Activated CD8-positive, alpha-beta T cell treated with anti-CD3 and anti-CD28 coated beads for 36 hours (primary cell): ENCODE measurements at regions not wholly inside any gene's neighbourhood (a gene's known extent, or its start where the extent isn't known, plus 50 kb on each side); places are given as distances from the start of the nearest gene placed in this dataset.

Experiments used
- ATAC-seq: fragments of 200-7000 bp; cut with Tn5 transposase; one replicate; pipeline ENCODE4 v1.10.0; 2021; ENCODE audit warnings: mild to moderate bottlenecking, moderate library complexity
- CTCF ChIA-PET: fragments of 350-600 bp; sonication (Branson Sonifier 250); formaldehyde crosslinking; loops from one replicate; lab custom pipeline; 2021; ENCODE audit warnings: antibody characterized with exemption; lab: Charles Lee
- POLR2A ChIA-PET: fragments of 350-600 bp; sonication (Branson Sonifier 250); formaldehyde crosslinking; loops from one replicate; lab custom pipeline; 2021; ENCODE audit warnings: antibody characterized with exemption; lab: Charles Lee
- DNase-seq: peaks from one replicate; pipeline ENCODE4 v3.0.0-alpha.2; 2020
- H3K27ac Mint-ChIP-seq: one replicate; pipeline ENCODE4 v1.8.0; 2021; ENCODE audit warnings: mild to moderate bottlenecking, mixed read lengths
- H3K27me3 Mint-ChIP-seq: one replicate; pipeline ENCODE4 v1.8.0; 2021; ENCODE audit warnings: mixed read lengths
- H3K36me3 Mint-ChIP-seq: one replicate; pipeline ENCODE4 v1.8.0; 2021; ENCODE audit warnings: low read depth, mixed read lengths
- H3K4me1 Mint-ChIP-seq: one replicate; pipeline ENCODE4 v1.8.0; 2021; ENCODE audit warnings: low read depth, mixed read lengths
- H3K4me3 Mint-ChIP-seq: one replicate; pipeline ENCODE4 v1.8.0; 2021; ENCODE audit warnings: mild to moderate bottlenecking, moderate library complexity, mixed read lengths
- H3K9me3 Mint-ChIP-seq: one replicate; pipeline ENCODE4 v1.8.0; 2021; ENCODE audit warnings: mixed read lengths
- CTCF ChIP-seq: fragments of 200-600 bp; IDR thresholded peaks from one replicate; pipeline ENCODE4 v1.8.0; 2022; ENCODE audit warnings: antibody characterized with exemption, mild to moderate bottlenecking
- intact Hi-C: fragments of 100-400 bp; cut with micrococcal nuclease; formaldehyde crosslinking; loops from one replicate; pipeline ENCODE4 v1.10.0; 2022

GRCh38 chr11:2072551-2073261 lies 66.5 kb downstream of the IGF2 start:
- H3K27me3 Mint-ChIP-seq = peaks cover 20% of the 10 kb centered on the region
- ChIA-PET POLR2A (no interaction called here), CTCF (interaction anchor here (1.1 to 2.9 kb wide), 2 partner anchors 36 to 79 kb away, joined by 3 to 11 read pairs; no protein-coding TSS in a partner anchor)
- ATAC-seq (no peak), DNase-seq (no peak)
- H3K9me3 Mint-ChIP-seq = no peaks in the 10 kb centered on the region
- no peak overlapping the region for H3K27ac Mint-ChIP-seq
- peaks cover 13% of the 10 kb centered on the region for H3K4me1 Mint-ChIP-seq
- intact Hi-C loops = no loop called here
- H3K4me3 Mint-ChIP-seq = no peak overlapping the region
- no peak for TF ChIP-seq CTCF
- H3K36me3 Mint-ChIP-seq = no peaks in the 10 kb centered on the region

- H3K27me3 Mint-ChIP-seq = peaks cover 18% of the 10 kb centered on the region
- CTCF ChIA-PET = interaction anchor here (1.1 to 2.9 kb wide), 2 partner anchors 35 to 80 kb away, joined by 3 to 11 read pairs; no protein-coding TSS in a partner anchor
- POLR2A ChIA-PET = no interaction called here
- no peak for ATAC-seq
- H3K36me3 Mint-ChIP-seq = no peaks in the 10 kb centered on the region
- no peak for TF ChIP-seq CTCF
- DNase-seq = no peak
- no peak overlapping the region for H3K4me3 Mint-ChIP-seq
- no peak overlapping the region for H3K27ac Mint-ChIP-seq
- intact Hi-C loops = no loop called here
- H3K9me3 Mint-ChIP-seq = no peaks in the 10 kb centered on the region
- peaks cover 5% of the 10 kb centered on the region for H3K4me1 Mint-ChIP-seq
Measured at GRCh38 chr11:2071748-2072385, 67.3 kb downstream of the IGF2 start.
